ENCODE measurements at regions not wholly inside any gene's neighbourhood (a gene's known extent, or its start where the extent isn't known, plus 50 kb on each side); places are given as distances from the start of the nearest gene placed in this dataset.

GRCh38 chr11:26199331-26200095 lies 132.4 kb upstream of the ANO3 start:
- DNase-seq: peak; percentile 70

DNA sequence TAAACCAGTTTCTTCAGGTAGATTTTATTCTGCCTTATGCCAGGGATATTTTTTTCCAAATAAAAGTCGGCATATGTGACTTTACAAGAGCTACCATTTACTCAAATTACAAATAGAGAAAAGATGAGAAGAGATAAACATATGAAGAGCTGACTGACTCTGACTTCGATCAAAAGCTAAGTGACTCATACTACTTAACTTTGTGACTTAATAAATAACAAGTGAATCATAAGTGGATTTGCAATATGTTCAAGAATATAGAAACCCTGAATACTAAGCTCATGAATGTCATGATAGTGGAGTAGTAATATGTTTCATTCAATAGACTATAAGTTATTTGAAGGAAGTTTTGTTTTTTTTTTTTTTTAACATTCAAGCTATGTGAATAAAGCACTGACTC lies 130.5 kb upstream of the ANO3 start:
- DNase-seq: peak; percentile 58

- DNase-seq: no peak
Measured at GRCh38 chr11:26202754-26203153, 129.2 kb upstream of the ANO3 start.

GRCh38 chr11:26204101-26204500 lies 127.8 kb upstream of the ANO3 start:
- no peak for DNase-seq

DNA sequence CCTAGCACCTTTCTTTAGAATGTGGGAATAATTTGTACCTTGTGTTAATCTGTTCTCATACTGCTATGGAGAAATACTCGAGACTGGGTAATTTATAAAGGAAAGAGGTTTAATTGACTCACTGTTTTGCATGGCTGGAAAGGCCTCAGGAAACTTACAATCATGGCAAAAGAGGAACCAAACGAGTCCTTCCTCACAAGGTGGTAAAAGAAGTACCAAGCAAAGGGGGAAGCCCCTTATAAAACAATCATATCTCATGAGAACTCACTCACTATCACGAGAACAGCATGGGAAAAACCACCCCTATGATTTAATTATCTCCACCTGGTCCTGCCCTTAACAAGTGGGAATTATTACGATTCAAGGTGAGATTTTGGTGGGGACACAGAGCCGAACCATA lies 127.1 kb upstream of the ANO3 start:
- no peak for DNase-seq

- no peak for DNase-seq
Measured at GRCh38 chr11:26219183-26220117, 112.5 kb upstream of the ANO3 start.

DNA sequence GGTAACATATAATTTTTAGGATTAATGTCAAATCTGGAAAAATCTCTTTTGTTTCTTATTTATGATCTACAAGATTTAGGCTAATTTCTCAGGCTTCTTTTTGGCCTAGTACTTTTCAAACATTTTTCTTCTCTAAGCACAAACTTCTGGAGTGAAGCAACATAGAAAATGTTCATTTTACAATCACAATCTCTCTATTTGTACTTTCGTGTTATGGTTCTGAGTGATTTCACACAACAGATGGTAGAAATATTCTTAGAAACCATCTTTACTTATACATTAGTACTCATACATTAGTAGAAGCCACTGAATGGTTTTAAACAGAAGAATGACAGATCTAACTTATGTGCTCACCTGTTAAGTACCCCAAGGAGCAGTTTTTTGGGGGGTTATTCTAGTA lies 106.3 kb upstream of the ANO3 start:
- DNase-seq: no peak

- DNase-seq: peak; percentile 84
Measured at GRCh38 chr11:26227301-26227746, 104.6 kb upstream of the ANO3 start.

GRCh38 chr11:26227883-26228502 lies 103.9 kb upstream of the ANO3 start:
- no peak for DNase-seq

GRCh38 chr11:26228778-26229177 lies 103.2 kb upstream of the ANO3 start:
- DNase-seq: peak; percentile 32

DNA sequence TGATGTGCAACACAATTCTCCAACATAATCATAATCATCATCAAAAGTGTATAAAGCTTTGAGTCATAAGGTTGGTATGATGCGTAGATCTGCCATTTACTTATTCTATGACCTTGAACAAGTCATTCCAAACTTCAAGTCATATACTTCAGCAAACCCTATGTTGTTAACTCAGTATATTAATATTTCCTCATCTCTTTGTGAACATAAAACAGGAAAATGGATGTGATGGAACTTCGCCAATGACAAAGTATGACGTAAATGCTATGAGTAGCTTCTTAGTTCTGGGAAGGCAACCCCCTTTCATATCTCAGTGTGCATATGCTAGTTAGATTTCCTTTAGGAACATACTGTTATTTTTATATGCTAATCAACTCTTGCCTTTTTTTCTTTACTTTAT lies 102.7 kb upstream of the ANO3 start:
- peak; percentile 73 for DNase-seq

GRCh38 chr11:26229981-26230380 lies 101.9 kb upstream of the ANO3 start:
- no peak for DNase-seq

DNA sequence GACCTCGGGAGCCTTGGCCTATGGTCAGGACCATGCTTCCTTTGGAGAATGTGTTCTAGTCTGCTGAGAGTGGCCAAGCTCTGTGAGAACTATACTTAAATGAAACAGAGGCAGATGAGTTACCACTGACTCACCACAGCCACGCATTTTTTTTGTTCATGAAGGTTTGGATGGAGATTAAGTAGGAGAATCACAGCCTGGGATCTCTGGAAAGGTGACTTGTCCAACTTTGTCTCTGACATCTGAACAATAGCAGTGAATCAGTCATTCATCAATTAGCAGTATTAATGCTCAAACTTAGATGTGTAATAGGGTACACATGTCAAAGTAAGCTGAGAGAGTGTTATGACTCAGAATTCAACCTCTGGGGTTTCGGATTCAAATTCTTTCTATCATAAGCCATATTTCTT lies 100.7 kb upstream of the ANO3 start:
- peak; percentile 65 for DNase-seq

DNA sequence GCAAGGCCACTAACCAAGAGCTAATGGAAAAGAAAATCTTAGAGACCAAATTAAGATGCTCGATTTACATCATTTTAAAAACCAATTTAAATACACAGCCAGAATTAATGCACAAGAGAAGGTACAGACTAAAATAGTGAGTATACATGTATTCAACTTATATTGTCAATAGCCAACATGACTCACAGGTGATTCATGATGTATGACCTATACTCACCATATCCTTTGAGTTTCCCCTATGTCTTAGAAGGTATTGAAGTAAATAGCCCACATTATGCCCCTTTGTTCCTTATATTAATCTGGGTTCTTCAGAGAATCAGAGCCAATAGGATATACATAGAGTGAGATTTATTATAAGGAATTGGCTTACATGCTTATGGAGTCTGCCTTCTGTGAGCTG lies 97.5 kb upstream of the ANO3 start:
- no peak for DNase-seq

- DNase-seq: no peak
Measured at GRCh38 chr11:26243426-26243825, 88.5 kb upstream of the ANO3 start.

- DNase-seq: no peak
Measured at GRCh38 chr11:26244207-26244606, 87.7 kb upstream of the ANO3 start.

GRCh38 chr11:26245046-26245445 lies 86.9 kb upstream of the ANO3 start:
- peak; percentile 42 for DNase-seq

DNA sequence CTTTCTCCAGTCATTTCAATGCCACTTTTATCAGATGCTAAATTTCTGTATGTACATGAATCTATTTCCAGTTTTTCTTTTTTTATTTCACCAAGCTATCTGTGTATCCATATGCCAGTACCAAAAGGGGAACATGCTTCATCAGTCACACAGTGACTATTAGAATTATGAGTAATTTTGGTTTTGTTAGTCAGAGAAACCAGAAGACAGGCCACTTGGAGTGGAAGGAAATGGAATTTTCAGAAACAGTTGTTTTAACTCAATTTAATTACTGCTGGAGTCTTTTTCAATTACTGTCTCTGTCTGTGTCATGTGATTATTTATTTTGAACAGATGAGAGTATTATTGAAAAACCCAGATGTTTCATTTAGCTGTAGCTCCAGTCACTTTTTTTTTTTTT lies 84.6 kb upstream of the ANO3 start:
- peak; percentile 76 for DNase-seq

DNA sequence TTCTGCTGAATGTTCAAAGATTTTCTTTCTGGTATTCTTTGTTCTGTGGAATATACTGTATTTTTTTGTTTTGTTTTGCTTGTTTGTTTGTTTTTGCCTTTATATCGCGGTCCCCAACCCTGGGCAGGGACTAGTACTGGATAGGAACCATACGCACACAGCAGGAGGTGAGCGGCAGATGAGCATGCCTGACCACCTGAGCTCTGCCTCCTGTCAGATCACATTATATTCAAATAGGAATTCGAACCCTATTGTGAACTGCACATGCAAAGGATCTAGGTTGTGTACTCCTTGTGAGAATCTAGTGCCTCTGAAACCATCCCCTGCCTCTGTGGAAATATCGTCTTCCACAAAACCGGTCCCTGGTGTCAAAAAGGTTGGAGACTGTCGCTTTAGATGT lies 83.3 kb upstream of the ANO3 start:
- DNase-seq: no peak

DNA sequence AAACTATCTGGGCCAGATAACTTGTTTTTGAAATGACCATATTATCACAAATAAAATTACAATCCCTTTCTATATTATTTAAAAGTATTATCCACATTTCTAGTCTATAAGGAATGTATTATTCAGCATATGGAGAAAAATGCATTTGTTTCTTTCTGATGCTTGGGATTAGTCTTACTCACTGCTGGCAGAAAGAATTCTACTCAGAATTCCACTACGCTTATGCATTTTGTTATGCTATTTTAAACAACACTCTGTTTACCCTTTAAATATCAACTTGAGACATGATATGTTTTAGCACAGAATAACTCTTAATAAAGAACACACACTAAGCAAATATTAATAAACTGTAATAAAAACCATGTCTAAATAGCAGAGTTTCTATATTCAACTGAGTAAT lies 77.6 kb upstream of the ANO3 start:
- DNase-seq: peak; percentile 22

DNA sequence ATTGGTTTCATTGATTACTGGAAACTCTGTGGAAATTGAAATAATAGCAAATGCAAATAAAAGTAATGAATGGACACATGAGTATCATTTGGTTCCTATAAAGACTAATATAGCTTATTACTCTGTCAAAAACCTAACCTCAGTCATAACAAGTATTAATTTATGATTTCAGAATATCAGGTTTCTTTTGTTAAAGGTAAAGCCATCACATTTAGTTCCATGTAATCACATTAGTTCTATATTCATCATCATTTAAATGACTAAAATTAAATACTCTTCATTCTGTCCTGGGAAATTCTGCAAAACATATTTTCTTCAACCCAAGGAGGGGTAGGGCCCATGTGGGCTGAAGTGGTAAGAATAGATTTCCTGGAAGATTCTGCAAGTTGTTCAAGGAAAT lies 68.2 kb upstream of the ANO3 start:
- no peak for DNase-seq

DNA sequence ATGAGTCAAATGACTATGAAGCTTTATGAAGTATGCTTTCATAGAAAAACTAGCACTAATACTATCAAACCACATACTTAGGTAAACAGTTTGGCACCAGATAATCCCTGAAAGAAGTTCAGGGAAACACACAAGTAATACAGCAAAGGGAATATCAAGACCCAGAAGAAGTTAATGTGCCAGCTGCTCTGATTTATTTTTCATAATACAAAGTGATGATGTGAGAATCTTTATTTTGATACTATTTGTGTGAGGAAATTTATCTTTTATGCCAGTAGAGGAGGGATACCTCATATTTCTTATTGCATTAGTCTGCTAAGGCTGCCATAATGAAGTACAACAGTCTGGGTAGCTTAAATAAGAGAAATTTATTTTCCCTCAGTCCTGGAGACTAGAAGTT lies 67.7 kb upstream of the ANO3 start:
- DNase-seq: no peak

GRCh38 chr11:26268980-26269660 lies 62.8 kb upstream of the ANO3 start:
- DNase-seq: no peak

All from fibroblast of skin of scalp (primary cell).